DOHH2 (cell line): ENCODE measurements at regions not wholly inside any gene's neighbourhood (a gene's known extent, or its start where the extent isn't known, plus 50 kb on each side); places are given as distances from the start of the nearest gene placed in this dataset.

Experiments used
- EZH2phosphoT487 ChIP-seq: fragments of 200-600 bp; sonication (generic); IDR thresholded peaks from 2 replicates; pipeline ENCODE4 v1.6.1; 2017; ENCODE audit warnings: borderline replicate concordance, mild to moderate bottlenecking, antibody characterized with exemption, low read length, moderate library complexity, mixed read lengths
- TF ChIP-seq, protein P1 (sequence below): fragments of 200-600 bp; sonication (generic); IDR thresholded peaks from one replicate; pipeline ENCODE4 v1.5.1; 2014; ENCODE audit warnings: antibody characterized with exemption, mild to moderate bottlenecking, low read depth, low read length; ENCODE audit not compliant: poor library complexity, severe bottlenecking

DNA sequence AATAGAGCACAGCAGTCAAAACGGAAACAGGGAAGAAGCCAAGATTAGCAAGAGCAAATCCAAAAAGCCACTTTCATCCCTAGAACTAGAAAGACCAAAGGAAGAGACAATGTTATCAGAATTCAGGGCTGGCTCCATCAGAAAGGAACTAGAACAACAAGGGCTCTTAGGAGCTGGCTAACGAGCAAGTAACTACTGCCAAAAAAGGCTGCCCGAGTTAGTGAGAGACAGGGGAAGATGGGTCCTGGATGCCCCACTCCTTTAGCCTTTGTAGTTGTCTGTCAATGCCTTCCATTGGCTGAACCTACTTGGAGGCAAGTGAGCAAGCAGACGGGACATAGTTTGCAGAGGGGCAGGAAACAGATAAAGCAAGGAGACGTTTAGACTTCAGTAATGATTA is 240.4 kb downstream of the KLF12 start:
- TF ChIP-seq, protein P1, sequence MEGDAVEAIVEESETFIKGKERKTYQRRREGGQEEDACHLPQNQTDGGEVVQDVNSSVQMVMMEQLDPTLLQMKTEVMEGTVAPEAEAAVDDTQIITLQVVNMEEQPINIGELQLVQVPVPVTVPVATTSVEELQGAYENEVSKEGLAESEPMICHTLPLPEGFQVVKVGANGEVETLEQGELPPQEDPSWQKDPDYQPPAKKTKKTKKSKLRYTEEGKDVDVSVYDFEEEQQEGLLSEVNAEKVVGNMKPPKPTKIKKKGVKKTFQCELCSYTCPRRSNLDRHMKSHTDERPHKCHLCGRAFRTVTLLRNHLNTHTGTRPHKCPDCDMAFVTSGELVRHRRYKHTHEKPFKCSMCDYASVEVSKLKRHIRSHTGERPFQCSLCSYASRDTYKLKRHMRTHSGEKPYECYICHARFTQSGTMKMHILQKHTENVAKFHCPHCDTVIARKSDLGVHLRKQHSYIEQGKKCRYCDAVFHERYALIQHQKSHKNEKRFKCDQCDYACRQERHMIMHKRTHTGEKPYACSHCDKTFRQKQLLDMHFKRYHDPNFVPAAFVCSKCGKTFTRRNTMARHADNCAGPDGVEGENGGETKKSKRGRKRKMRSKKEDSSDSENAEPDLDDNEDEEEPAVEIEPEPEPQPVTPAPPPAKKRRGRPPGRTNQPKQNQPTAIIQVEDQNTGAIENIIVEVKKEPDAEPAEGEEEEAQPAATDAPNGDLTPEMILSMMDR: no peak
- TF ChIP-seq EZH2phosphoT487: no peak
